CD4-positive, alpha-beta memory T cell (primary cell): ENCODE measurements at regions not wholly inside any gene's neighbourhood (a gene's known extent, or its start where the extent isn't known, plus 50 kb on each side); places are given as distances from the start of the nearest gene placed in this dataset.

Source experiments
- CTCF ChIA-PET: fragments of 350-600 bp; sonication (Branson Sonifier 250); formaldehyde crosslinking; loops from one replicate; lab custom pipeline; 2021; ENCODE audit warnings: inconsistent platforms; ENCODE audit not compliant: partially characterized antibody; lab: Charles Lee
- POLR2A ChIA-PET: fragments of 350-600 bp; sonication (Branson Sonifier 250); formaldehyde crosslinking; loops from one replicate; lab custom pipeline; 2021; ENCODE audit not compliant: partially characterized antibody; lab: Charles Lee
- DNase-seq, 5 donors: peaks; one replicate each; pipeline versions ENCODE4 v3.0.0 to v3.0.0-alpha.2; 2020 to 2022; ENCODE audit warnings: mixed read lengths in 1 of 5
- H3K27ac ChIP-seq: one replicate; pipeline ENCODE4 v1.7.0; 2013; ENCODE audit warnings: low read depth, low read length
- H3K27me3 ChIP-seq: 2 replicates; pipeline ENCODE4 v1.7.0; 2013; ENCODE audit warnings: mild to moderate bottlenecking, low read length, moderate library complexity; ENCODE audit not compliant: insufficient read depth
- H3K36me3 ChIP-seq: 2 replicates; pipeline ENCODE4 v1.7.0; 2013; ENCODE audit warnings: mild to moderate bottlenecking, low read length, moderate library complexity; ENCODE audit not compliant: insufficient read depth
- H3K4me1 ChIP-seq: 2 replicates; pipeline ENCODE4 v1.7.0; 2013; ENCODE audit warnings: mild to moderate bottlenecking, low read length, moderate library complexity; ENCODE audit not compliant: insufficient read depth
- H3K4me3 ChIP-seq, 2 donors: one replicate each; pipeline ENCODE4 v1.7.0; 2013; ENCODE audit warnings: low read length in 2 of 2, mild to moderate bottlenecking in 1 of 2
- H3K9me3 ChIP-seq, 2 donors: one replicate each; pipeline ENCODE4 v1.7.0; 2013; ENCODE audit warnings: low read length in 2 of 2, control low read depth in 1 of 2; ENCODE audit not compliant: control insufficient read depth in 1 of 2
- H3K27ac Mint-ChIP-seq, 7 donors: one replicate each; pipeline ENCODE4 v1.8.0; 2020 to 2021; ENCODE audit warnings: mixed read lengths in 7 of 7, mild to moderate bottlenecking in 6 of 7, inconsistent platforms in 3 of 7, moderate library complexity in 3 of 7
- H3K27me3 Mint-ChIP-seq, 2 donors: one replicate each; pipeline ENCODE4 v1.8.0; 2020 to 2021; ENCODE audit warnings: mixed read lengths in 2 of 2
- H3K36me3 Mint-ChIP-seq, 2 donors: one replicate each; pipeline ENCODE4 v1.8.0; 2020 to 2021; ENCODE audit warnings: mixed read lengths in 2 of 2, inconsistent platforms in 1 of 2, mild to moderate bottlenecking in 1 of 2
- H3K4me1 Mint-ChIP-seq, 4 donors: one replicate each; pipeline ENCODE4 v1.8.0; 2020 to 2021; ENCODE audit warnings: mixed read lengths in 4 of 4, mild to moderate bottlenecking in 1 of 4
- H3K4me3 Mint-ChIP-seq, 8 donors: one replicate each; pipeline ENCODE4 v1.8.0; 2020 to 2021; ENCODE audit warnings: mixed read lengths in 8 of 8, mild to moderate bottlenecking in 7 of 8, moderate library complexity in 6 of 8, inconsistent platforms in 3 of 8
- H3K9me3 Mint-ChIP-seq, 8 donors: one replicate each; pipeline ENCODE4 v1.8.0; 2020 to 2021; ENCODE audit warnings: mixed read lengths in 8 of 8, mild to moderate bottlenecking in 5 of 8, inconsistent platforms in 3 of 8, moderate library complexity in 1 of 8
- intact Hi-C: fragments of 100-400 bp; cut with micrococcal nuclease; formaldehyde crosslinking; loops from one replicate; pipeline ENCODE4 v1.15.1; 2023

- Mint-ChIP-seq H3K36me3 (no peaks in the 10 kb centered on the region), H3K27me3 (peaks cover 16 to 23% of the 10 kb centered on the region in 2 donors), H3K9me3 (peaks cover 0 to 2% (median 0%) of the 10 kb centered on the region in 8 donors), H3K4me3 (no peak overlapping the region), H3K27ac (peak overlapping the region in 1 of 7 donors; percentile 50), H3K4me1 (peaks cover 0 to 2% (median 0%) of the 10 kb centered on the region in 4 donors)
- intact Hi-C loops, result no loop called here
- Histone ChIP-seq H3K27ac (no peak overlapping the region), H3K9me3 (no peaks in the 10 kb centered on the region), H3K36me3 (no peaks in the 10 kb centered on the region), H3K4me1 (no peaks in the 10 kb centered on the region), H3K27me3 (no peaks in the 10 kb centered on the region), H3K4me3 (no peak overlapping the region)
- DNase-seq, result no peak
- ChIA-PET CTCF (no interaction called here), POLR2A (no interaction called here)
Observed at GRCh38 chr19:29268721-29269393, 55.9 kb upstream of the UQCRFS1 start.

DNA sequence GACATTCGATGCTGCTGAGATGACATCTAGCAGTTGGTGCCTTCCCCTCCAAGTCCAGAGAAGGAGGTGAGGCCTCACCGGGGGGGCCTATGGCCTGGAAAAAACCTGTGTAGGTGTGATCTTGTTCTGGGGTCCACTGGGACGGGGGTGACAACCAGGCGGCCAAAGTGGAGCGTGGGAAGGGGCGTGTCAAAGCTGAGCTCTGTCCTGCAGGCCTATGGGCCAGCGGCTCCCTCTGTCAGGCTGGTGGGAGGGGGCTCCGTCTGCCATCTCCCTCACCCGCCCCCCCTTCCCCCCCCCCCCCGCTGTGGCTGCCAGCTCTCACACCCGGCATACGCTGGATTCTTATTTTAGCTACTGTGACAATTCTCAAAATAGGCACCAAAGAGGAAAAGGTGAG, 56.7 kb upstream of the UQCRFS1 start:
- Mint-ChIP-seq H3K9me3 (peaks cover 0 to 2% (median 0%) of the 10 kb centered on the region in 8 donors), H3K4me3 (no peak overlapping the region), H3K36me3 (no peaks in the 10 kb centered on the region), H3K4me1 (peaks cover 0 to 2% (median 0%) of the 10 kb centered on the region in 4 donors), H3K27ac (no peak overlapping the region), H3K27me3 (peaks cover 16 to 23% of the 10 kb centered on the region in 2 donors)
- Histone ChIP-seq H3K9me3 (no peaks in the 10 kb centered on the region), H3K4me3 (no peak overlapping the region), H3K27me3 (no peaks in the 10 kb centered on the region), H3K4me1 (no peaks in the 10 kb centered on the region), H3K36me3 (no peaks in the 10 kb centered on the region), H3K27ac (no peak overlapping the region)
- DNase-seq, result no peak
- ChIA-PET CTCF (no interaction called here), POLR2A (no interaction called here)
- intact Hi-C loops, result no loop called here

DNA sequence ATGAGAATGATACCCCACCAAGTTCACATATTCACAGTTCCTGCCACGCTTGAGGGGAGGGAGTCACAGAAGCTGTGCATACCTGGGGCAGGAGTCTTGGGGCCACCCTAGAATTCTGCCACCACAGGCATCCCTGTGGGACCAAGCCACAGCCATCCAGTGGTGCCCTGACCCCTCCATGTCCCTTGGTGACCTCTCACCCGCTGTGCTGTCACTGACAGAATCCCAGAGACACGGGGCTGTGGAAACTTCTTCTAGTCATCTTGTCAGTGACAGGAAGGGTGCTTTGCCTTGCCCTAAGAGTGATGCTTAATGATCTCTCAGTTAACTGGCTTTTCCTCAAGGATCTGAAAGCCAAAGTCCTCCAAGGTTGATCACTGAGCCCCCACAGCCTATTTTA, 58.4 kb upstream of the UQCRFS1 start:
- H3K27ac ChIP-seq, result no peak overlapping the region
- Mint-ChIP-seq H3K4me3 (no peak overlapping the region), H3K4me1 (peaks cover 0 to 4% (median 2%) of the 10 kb centered on the region in 4 donors), H3K27ac (no peak overlapping the region), H3K27me3 (peaks cover 14 to 19% of the 10 kb centered on the region in 2 donors), H3K9me3 (peaks cover 0 to 2% (median 0%) of the 10 kb centered on the region in 8 donors), H3K36me3 (no peaks in the 10 kb centered on the region)
- no peaks in the 10 kb centered on the region for H3K27me3 ChIP-seq
- intact Hi-C loops, result no loop called here
- H3K4me1 ChIP-seq, result no peaks in the 10 kb centered on the region
- DNase-seq, result no peak
- no peaks in the 10 kb centered on the region for H3K9me3 ChIP-seq
- no peak overlapping the region for H3K4me3 ChIP-seq
- CTCF ChIA-PET, result interaction anchor here (3.0 kb wide), 1 partner anchor 9 kb away, joined by 18 read pairs; no protein-coding TSS in a partner anchor
- H3K36me3 ChIP-seq, result no peaks in the 10 kb centered on the region
- POLR2A ChIA-PET, result no interaction called here

DNA sequence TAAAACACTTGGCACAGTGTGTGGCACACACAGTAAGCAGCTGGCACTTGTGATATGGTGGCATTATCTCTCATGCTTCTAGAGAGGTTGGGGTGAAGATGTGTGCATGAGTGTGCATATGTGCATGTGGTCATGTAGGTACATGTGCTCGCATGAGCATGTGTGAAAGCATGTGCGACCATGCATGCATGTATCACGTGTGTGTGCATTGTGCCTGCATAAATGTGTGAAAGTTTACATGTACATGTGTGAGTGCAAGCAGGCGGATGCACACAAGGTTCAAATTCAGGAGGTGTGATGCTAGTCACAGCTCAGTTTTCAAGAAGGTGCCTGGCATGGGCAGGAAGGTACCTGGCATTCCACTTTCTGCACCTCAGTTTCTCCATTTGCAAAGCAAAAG, 59.0 kb upstream of the UQCRFS1 start:
- ChIA-PET CTCF (interaction anchor here (3.0 kb wide), 1 partner anchor 10 kb away, joined by 18 read pairs; no protein-coding TSS in a partner anchor), POLR2A (no interaction called here)
- H3K4me3 Mint-ChIP-seq, result no peak overlapping the region
- H3K27me3 Mint-ChIP-seq, result peaks cover 11 to 14% of the 10 kb centered on the region in 2 donors
- no peaks in the 10 kb centered on the region for H3K36me3 ChIP-seq
- H3K9me3 ChIP-seq, result no peaks in the 10 kb centered on the region
- H3K27me3 ChIP-seq, result no peaks in the 10 kb centered on the region
- DNase-seq, result no peak
- no peak overlapping the region for H3K4me3 ChIP-seq
- peaks cover 0 to 2% (median 0%) of the 10 kb centered on the region in 8 donors for H3K9me3 Mint-ChIP-seq
- H3K27ac ChIP-seq, result no peak overlapping the region
- no peaks in the 10 kb centered on the region for H3K36me3 Mint-ChIP-seq
- H3K4me1 ChIP-seq, result peaks cover 1% of the 10 kb centered on the region
- H3K27ac Mint-ChIP-seq, result no peak overlapping the region
- peaks cover 3 to 7% (median 4%) of the 10 kb centered on the region in 4 donors for H3K4me1 Mint-ChIP-seq
- intact Hi-C loops, result no loop called here

- CTCF ChIA-PET, result interaction anchor here (1.1 to 3.0 kb wide), 2 partner anchors 9 to 11 kb away, joined by 3 to 18 read pairs; no protein-coding TSS in a partner anchor
Observed at GRCh38 chr19:29273000-29273640, 60.2 kb upstream of the UQCRFS1 start.

GRCh38 chr19:29275266-29275665, 62.3 kb upstream of the UQCRFS1 start:
- no peak overlapping the region for H3K4me3 ChIP-seq
- H3K36me3 Mint-ChIP-seq, result no peaks in the 10 kb centered on the region
- no peaks in the 10 kb centered on the region for H3K9me3 ChIP-seq
- no peaks in the 10 kb centered on the region for H3K27me3 ChIP-seq
- intact Hi-C loops, result no loop called here
- peaks cover 10 to 14% (median 12%) of the 10 kb centered on the region in 4 donors for H3K4me1 Mint-ChIP-seq
- peaks cover 8% of the 10 kb centered on the region for H3K4me1 ChIP-seq
- no peak for DNase-seq
- ChIA-PET CTCF (interaction anchor here (0.8 kb wide), 1 partner anchor 14 kb away, joined by 4 read pairs; no protein-coding TSS in a partner anchor), POLR2A (no interaction called here)
- no peak overlapping the region for H3K4me3 Mint-ChIP-seq
- H3K27me3 Mint-ChIP-seq, result peaks cover 3 to 7% of the 10 kb centered on the region in 2 donors
- H3K27ac ChIP-seq, result no peak overlapping the region
- no peak overlapping the region for H3K27ac Mint-ChIP-seq
- peaks cover 0 to 2% (median 0%) of the 10 kb centered on the region in 8 donors for H3K9me3 Mint-ChIP-seq
- H3K36me3 ChIP-seq, result no peaks in the 10 kb centered on the region

More at GRCh38 chr19:29273000-29273640, 60.2 kb upstream of the UQCRFS1 start:
- Histone ChIP-seq H3K4me1 (peaks cover 8% of the 10 kb centered on the region), H3K4me3 (no peak overlapping the region), H3K9me3 (no peaks in the 10 kb centered on the region), H3K36me3 (no peaks in the 10 kb centered on the region), H3K27ac (no peak overlapping the region), H3K27me3 (no peaks in the 10 kb centered on the region)
- Mint-ChIP-seq H3K27ac (no peak overlapping the region), H3K9me3 (peaks cover 0 to 2% (median 0%) of the 10 kb centered on the region in 8 donors), H3K4me3 (no peak overlapping the region), H3K4me1 (peaks cover 10 to 14% (median 12%) of the 10 kb centered on the region in 4 donors), H3K36me3 (no peaks in the 10 kb centered on the region), H3K27me3 (peaks cover 6 to 11% of the 10 kb centered on the region in 2 donors)
- POLR2A ChIA-PET, result no interaction called here
- intact Hi-C loops, result no loop called here
- no peak for DNase-seq

GRCh38 chr19:29277102-29277501, 64.2 kb upstream of the UQCRFS1 start:
- peak; percentile 59 to 68 (median 66) for DNase-seq
- Mint-ChIP-seq H3K4me3 (peak overlapping the region; percentile 23 to 71 (median 66)), H3K9me3 (peaks cover 0 to 3% (median 0%) of the 10 kb centered on the region in 8 donors), H3K36me3 (no peaks in the 10 kb centered on the region), H3K4me1 (peaks cover 10 to 14% (median 12%) of the 10 kb centered on the region in 4 donors), H3K27me3 (peaks cover 2 to 10% of the 10 kb centered on the region in 2 donors), H3K27ac (peak overlapping the region in 5 of 7 donors; percentile 50 to 92 (median 76))
- no peaks in the 10 kb centered on the region for H3K36me3 ChIP-seq
- H3K27ac ChIP-seq, result no peak overlapping the region
- POLR2A ChIA-PET, result no interaction called here
- H3K27me3 ChIP-seq, result no peaks in the 10 kb centered on the region
- CTCF ChIA-PET, result no interaction called here
- intact Hi-C loops, result no loop called here
- peaks cover 8% of the 10 kb centered on the region for H3K4me1 ChIP-seq
- H3K4me3 ChIP-seq, result no peak overlapping the region
- no peaks in the 10 kb centered on the region for H3K9me3 ChIP-seq
